ENCODE measurements at regions not wholly inside any gene's neighbourhood (a gene's known extent, or its start where the extent isn't known, plus 50 kb on each side); places are given as distances from the start of the nearest gene placed in this dataset.

DNA sequence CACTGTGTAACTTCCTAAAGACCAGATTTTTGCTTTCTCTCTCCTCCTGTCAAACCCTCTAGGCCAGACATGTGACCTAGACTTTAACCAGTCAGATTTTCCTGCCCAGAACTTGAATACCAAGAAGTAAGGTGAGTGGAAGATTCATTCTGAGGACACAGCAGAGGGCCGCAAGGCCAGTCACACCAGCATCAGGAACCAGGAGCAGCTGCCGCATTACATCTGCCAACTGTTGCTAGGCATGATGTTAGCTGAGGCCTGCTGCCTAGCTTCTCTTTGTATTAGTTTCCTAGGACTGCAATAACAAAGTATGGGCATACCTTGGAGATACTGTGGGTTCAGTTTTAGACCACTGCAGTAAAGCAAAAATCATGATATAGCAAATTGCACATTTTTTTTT is 101.9 kb upstream of the BMP4 start:
- no peaks in the 10 kb centered on the region for H3K9me3 ChIP-seq
- DNase-seq (no peak), ATAC-seq (no peak)
- intact Hi-C loops (cut with DNase I): no loop called here
- H3K27me3 ChIP-seq: no peaks in the 10 kb centered on the region
- H3K4me1 ChIP-seq: no peaks in the 10 kb centered on the region
- WGBS (ENCODE audit: insufficient coverage, low coverage, low lambda C conversion rate, missing lambda C conversion rate): 87% methylated on average over 2 of the region's 2 CpGs
- no peak overlapping the region for H3K4me3 ChIP-seq
- no peaks in the 10 kb centered on the region for H3K36me3 ChIP-seq
- no peak overlapping the region for H3K27ac ChIP-seq
- no peak for TF ChIP-seq CTCF (IDR thresholded peaks at IDR 0.05)
- no peak for TF ChIP-seq POLR2A (IDR thresholded peaks at IDR 0.05)

GRCh38 chr14:54083549-54084239 is 127.1 kb upstream of the BMP4 start:
- 83% methylated on average over 3 of the region's 3 CpGs for WGBS (ENCODE audit: insufficient coverage, low coverage, low lambda C conversion rate, missing lambda C conversion rate)
- Histone ChIP-seq H3K27me3 (no peaks in the 10 kb centered on the region), H3K27ac (no peak overlapping the region), H3K4me3 (no peak overlapping the region), H3K36me3 (no peaks in the 10 kb centered on the region), H3K4me1 (peaks cover 0 to 7% (median 0%) of the 10 kb centered on the region in 4 donors), H3K9me3 (no peaks in the 10 kb centered on the region)
- TF ChIP-seq POLR2A (IDR thresholded peaks at IDR 0.05) (no peak), CTCF (IDR thresholded peaks at IDR 0.05) (no peak)
- ATAC-seq: peak in 1 of 4 donors; percentile 34
- intact Hi-C loops (cut with DNase I): no loop called here
- no peak for DNase-seq

DNA sequence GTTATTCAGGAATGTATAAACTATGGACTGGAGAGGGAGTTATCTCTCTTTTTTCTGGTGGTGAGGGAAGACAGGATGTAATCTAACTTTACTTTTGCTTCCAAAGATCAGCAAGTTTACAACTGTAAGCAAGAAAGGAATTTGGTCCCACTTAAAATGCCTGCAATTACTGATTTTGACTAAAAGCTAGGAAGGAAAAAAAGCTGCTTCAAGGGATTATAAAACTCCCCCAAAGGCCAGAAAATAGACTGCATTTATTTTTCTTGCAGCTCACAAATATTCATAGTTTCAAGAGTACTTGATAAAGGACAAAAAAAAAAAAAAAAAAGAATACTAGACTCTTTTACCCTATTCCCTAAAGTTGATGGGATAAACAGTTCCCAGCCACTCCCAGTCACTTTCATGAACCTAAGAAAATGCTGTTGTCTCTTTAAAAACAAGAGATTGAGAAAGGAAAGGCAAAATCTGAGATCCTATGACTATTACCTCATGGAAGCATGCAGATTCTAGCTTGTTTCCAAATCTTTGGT is 128.7 kb upstream of the BMP4 start:
- Histone ChIP-seq H3K27me3 (no peaks in the 10 kb centered on the region), H3K9me3 (no peaks in the 10 kb centered on the region), H3K27ac (no peak overlapping the region), H3K4me1 (peaks cover 0 to 7% (median 0%) of the 10 kb centered on the region in 4 donors), H3K4me3 (no peak overlapping the region), H3K36me3 (no peaks in the 10 kb centered on the region)
- intact Hi-C loops (cut with DNase I): no loop called here
- ATAC-seq (no peak), DNase-seq (no peak)
- TF ChIP-seq POLR2A (IDR thresholded peaks at IDR 0.05) (no peak), CTCF (IDR thresholded peaks at IDR 0.05) (no peak)

- peaks cover 0 to 7% (median 0%) of the 10 kb centered on the region in 4 donors for H3K4me1 ChIP-seq
- H3K36me3 ChIP-seq: no peaks in the 10 kb centered on the region
- no peaks in the 10 kb centered on the region for H3K9me3 ChIP-seq
- intact Hi-C loops (cut with DNase I): no loop called here
- DNase-seq (no peak), ATAC-seq (no peak)
- TF ChIP-seq CTCF (IDR thresholded peaks at IDR 0.05): no peak
- TF ChIP-seq POLR2A (IDR thresholded peaks at IDR 0.05): no peak
- 73% methylated on average over 4 of the region's 4 CpGs for WGBS (ENCODE audit: insufficient coverage, low coverage, low lambda C conversion rate, missing lambda C conversion rate)
- no peaks in the 10 kb centered on the region for H3K27me3 ChIP-seq
- H3K27ac ChIP-seq: no peak overlapping the region
- H3K4me3 ChIP-seq: no peak overlapping the region
These were observed 129.2 kb upstream of the BMP4 start for GRCh38 chr14:54085841-54086240.

Measured in right lobe of liver (tissue), 6 donors.